ENCODE measurements at regions not wholly inside any gene's neighbourhood (a gene's known extent, or its start where the extent isn't known, plus 50 kb on each side); places are given as distances from the start of the nearest gene placed in this dataset.

GRCh38 chr13:87614276-87614675 lies 56.9 kb upstream of the SLITRK5 start:
- TF ChIP-seq CTCF (IDR thresholded peaks at IDR 0.05; ENCODE audit: extremely low read depth in 1 of 2, insufficient read depth in 1 of 2, low read depth in 1 of 2, low read length in 2 of 2) = no peak
- TF ChIP-seq EZH2 (IDR thresholded peaks at IDR 0.05; ENCODE audit: borderline replicate concordance, low read depth, low read length, severe bottlenecking) = no peak
- no peak for TF ChIP-seq POLR2A (IDR thresholded peaks at IDR 0.05; ENCODE audit: low read depth, low read length)
- no peak for TF ChIP-seq POLR2AphosphoS5 (IDR thresholded peaks at IDR 0.05; ENCODE audit: insufficient read depth, low read depth, low read length)
- TF ChIP-seq MAX (IDR thresholded peaks at IDR 0.05; ENCODE audit: insufficient read depth, insufficient read length) = no peak
